Gastroesophageal sphincter (tissue), 3 donors: ENCODE measurements at regions not wholly inside any gene's neighbourhood (a gene's known extent, or its start where the extent isn't known, plus 50 kb on each side); places are given as distances from the start of the nearest gene placed in this dataset.

Experiments
- CTCF ChIP-seq, 4 experiments: fragments of 200-600 bp in 2 of 4; fragments of 450-650 bp in 2 of 4; sonication (generic) in 1 of 4; IDR thresholded peaks; one replicate each; pipeline ENCODE4 v1.5.1; 2017 to 2019; ENCODE audit warnings: antibody characterized with exemption in 4 of 4, mild to moderate bottlenecking in 2 of 4, moderate library complexity in 2 of 4
- EP300 ChIP-seq: sonication (generic); formaldehyde crosslinking; IDR thresholded peaks from one replicate; pipeline ENCODE4 v1.6.1; 2017; ENCODE audit warnings: antibody characterized with exemption, mild to moderate bottlenecking
- POLR2A ChIP-seq, 2 donors: fragments of 450-650 bp; IDR thresholded peaks; one replicate each; pipeline ENCODE4 v1.6.1; 2017; ENCODE audit warnings: antibody characterized with exemption in 2 of 2, mild to moderate bottlenecking in 2 of 2, moderate library complexity in 1 of 2

- TF ChIP-seq CTCF (IDR thresholded peaks at IDR 0.05) (no peak), EP300 (no peak), POLR2A (IDR thresholded peaks at IDR 0.05) (no peak)
These were observed 247.5 kb upstream of the ZNF521 start for GRCh38 chr18:25599443-25599842.
